Epithelial cell of proximal tubule (primary cell): ENCODE measurements at regions not wholly inside any gene's neighbourhood (a gene's known extent, or its start where the extent isn't known, plus 50 kb on each side); places are given as distances from the start of the nearest gene placed in this dataset.

Source experiments
- DNase-seq: peaks from one replicate; pipeline ENCODE4 v3.0.0-alpha.2; 2011; ENCODE audit warnings: low read depth
- H3K4me3 ChIP-seq: 2 replicates; pipeline ENCODE4 v1.5.1; 2011; ENCODE audit warnings: low read depth, mild to moderate bottlenecking, low read length
- TF ChIP-seq, protein P1 (sequence below): conservative IDR thresholded peaks from 2 replicates; pipeline ENCODE4 v1.5.1; 2012; ENCODE audit warnings: low read depth, mild to moderate bottlenecking, low read length

- TF ChIP-seq, protein P1, sequence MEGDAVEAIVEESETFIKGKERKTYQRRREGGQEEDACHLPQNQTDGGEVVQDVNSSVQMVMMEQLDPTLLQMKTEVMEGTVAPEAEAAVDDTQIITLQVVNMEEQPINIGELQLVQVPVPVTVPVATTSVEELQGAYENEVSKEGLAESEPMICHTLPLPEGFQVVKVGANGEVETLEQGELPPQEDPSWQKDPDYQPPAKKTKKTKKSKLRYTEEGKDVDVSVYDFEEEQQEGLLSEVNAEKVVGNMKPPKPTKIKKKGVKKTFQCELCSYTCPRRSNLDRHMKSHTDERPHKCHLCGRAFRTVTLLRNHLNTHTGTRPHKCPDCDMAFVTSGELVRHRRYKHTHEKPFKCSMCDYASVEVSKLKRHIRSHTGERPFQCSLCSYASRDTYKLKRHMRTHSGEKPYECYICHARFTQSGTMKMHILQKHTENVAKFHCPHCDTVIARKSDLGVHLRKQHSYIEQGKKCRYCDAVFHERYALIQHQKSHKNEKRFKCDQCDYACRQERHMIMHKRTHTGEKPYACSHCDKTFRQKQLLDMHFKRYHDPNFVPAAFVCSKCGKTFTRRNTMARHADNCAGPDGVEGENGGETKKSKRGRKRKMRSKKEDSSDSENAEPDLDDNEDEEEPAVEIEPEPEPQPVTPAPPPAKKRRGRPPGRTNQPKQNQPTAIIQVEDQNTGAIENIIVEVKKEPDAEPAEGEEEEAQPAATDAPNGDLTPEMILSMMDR: no peak
- H3K4me3 ChIP-seq: no peak overlapping the region
- no peak for DNase-seq
Measured at GRCh38 chr3:31075471-31075870, 181.0 kb upstream of the GADL1 start.

DNA sequence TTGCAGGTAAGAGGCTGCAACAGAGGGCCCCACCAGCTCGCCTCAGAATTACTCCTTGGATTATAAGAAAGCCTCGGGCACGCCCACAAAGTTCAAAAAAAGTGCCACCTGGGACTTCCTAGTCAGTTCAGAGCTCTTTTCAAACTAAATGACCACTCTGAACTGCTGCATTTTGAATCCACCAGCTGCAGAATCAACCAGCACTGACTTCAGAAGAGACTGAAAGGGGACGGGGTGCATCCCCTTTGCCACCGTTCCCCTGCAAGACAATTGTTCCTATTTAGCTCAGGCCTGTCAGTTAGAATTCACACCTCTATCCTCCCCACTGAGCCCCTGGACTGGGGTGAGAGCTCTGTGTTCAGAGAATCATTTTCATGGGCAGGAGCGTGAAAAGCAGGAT, 181.4 kb upstream of the GADL1 start:
- H3K4me3 ChIP-seq: no peak overlapping the region
- DNase-seq: no peak
- TF ChIP-seq, protein P1: no peak

DNA sequence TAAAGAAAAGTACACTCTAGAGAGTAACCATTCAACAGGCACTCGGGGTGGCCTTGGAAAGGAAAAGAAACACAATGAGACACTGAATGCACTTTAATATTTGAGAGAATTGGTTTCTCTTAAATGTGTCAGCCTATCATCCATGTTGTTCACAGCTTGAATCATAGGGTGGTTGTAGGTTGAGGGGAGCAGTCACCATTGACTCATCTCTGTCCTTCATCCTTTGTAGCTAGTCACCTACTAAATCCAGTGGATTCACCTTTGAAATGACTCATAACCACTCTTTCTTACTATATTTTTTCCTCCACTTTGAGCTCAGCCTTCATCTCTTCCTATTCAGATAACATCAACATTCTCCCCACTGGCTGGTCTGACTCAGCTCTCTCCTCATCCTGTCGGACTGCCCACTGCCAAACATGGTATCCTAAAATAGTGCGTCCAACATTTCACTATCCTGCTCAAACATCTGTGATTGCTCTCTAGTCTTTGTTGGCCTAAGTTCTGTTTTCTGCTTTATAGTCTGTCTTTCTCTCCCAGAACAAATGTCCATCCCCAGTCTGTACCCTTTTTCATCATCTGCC, 182.7 kb upstream of the GADL1 start:
- peak; percentile 51 for DNase-seq
- no peak overlapping the region for H3K4me3 ChIP-seq
- TF ChIP-seq, protein P1: no peak

- H3K4me3 ChIP-seq: no peak overlapping the region
Measured at GRCh38 chr3:31077826-31078225, 183.4 kb upstream of the GADL1 start.

GRCh38 chr3:31079689-31080088, 185.2 kb upstream of the GADL1 start:
- H3K4me3 ChIP-seq: no peak overlapping the region
- DNase-seq: no peak
- TF ChIP-seq, protein P1: no peak

More at GRCh38 chr3:31077826-31078225, 183.4 kb upstream of the GADL1 start:
- TF ChIP-seq, protein P1: no peak
- DNase-seq: no peak

DNA sequence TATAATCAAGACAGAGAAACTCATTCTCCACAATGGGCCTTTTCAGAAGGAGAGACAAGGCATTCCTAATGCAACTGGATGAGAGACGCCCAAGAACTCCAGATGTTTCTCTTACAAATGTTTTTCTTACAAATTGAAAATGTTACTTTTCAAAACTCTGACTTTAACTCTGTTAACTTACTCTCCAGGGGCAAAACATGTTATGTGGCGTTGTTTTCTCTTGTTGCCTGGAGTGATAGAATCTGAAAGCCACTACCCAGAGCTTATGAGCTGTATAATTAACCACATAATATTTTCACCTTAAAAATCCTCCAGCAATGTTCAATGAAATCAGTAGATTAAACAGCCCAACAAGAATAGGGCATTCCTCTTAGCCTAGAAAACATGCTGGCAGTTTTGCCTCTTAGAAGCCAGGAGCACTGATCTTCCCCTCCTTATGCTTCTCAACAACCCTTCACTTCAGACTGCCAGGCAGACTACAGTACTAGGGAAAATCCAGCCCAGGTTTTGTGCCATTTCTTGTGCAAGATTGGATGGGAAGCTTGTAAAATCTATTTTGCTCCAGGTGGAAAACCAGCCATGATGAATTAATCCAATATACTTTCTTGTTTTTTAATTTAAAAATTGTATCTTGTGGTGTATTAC, 186.7 kb upstream of the GADL1 start:
- no peak overlapping the region for H3K4me3 ChIP-seq
- TF ChIP-seq, protein P1: no peak
- no peak for DNase-seq

GRCh38 chr3:31086148-31086547, 191.7 kb upstream of the GADL1 start:
- TF ChIP-seq, protein P1: no peak
- DNase-seq: no peak
- H3K4me3 ChIP-seq: no peak overlapping the region
